AG04449 (cell line): ENCODE measurements at regions not wholly inside any gene's neighbourhood (a gene's known extent, or its start where the extent isn't known, plus 50 kb on each side); places are given as distances from the start of the nearest gene placed in this dataset.
"Not testable (repeated sequence)": the region's sequence is repeated elsewhere in the genome, so short reads cannot be mapped to it uniquely, and the experiment has no call there.

Experiments
- CTCF ChIA-PET: fragments of 350-600 bp; formaldehyde crosslinking; extraction: SDS; loops from one replicate; lab custom pipeline; 2021; ENCODE audit warnings: antibody characterized with exemption; lab: Yijun Ruan, JAX
- POLR2A ChIA-PET: fragments of 400-600, 350-600 bp; formaldehyde crosslinking; extraction: SDS; loops from one replicate; lab custom pipeline; 2020; ENCODE audit warnings: antibody characterized with exemption, inconsistent platforms; lab: Yijun Ruan, JAX
- DNase-seq: peaks from one replicate; pipeline ENCODE4 v3.0.0-alpha.2; 2010; ENCODE audit warnings: low read depth, low spot score
- H3K4me3 ChIP-seq: 2 replicates; pipeline ENCODE4 v1.5.1; 2011; ENCODE audit warnings: low read depth, mild to moderate bottlenecking, control low read depth, low read length
- TF ChIP-seq, protein P1 (sequence below): IDR thresholded peaks from one replicate; pipeline ENCODE4 v1.5.1; 2011; ENCODE audit warnings: mild to moderate bottlenecking, moderate library complexity, low read length, control low read depth, inconsistent platforms; ENCODE audit not compliant: insufficient read depth; ENCODE audit errors: missing control alignments

DNA sequence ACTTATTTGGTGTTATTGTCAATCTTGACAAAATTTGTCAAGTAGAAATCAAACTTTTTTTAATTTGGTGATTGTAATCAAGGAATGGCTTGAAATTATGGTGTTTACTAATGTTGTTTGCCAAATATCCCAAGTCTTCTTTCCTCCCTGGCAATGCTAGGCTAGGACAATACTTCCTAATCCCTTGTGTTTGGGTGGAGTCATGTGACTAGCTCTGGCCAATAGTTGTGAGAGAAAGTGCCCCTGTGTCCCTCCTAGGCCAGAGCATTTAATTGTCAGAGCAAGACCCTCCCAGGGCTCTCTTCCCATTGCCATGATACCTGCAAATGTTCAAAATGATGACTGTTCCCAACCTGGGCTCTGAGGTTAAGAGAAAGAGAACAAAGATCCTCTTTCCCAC lies 132.7 kb downstream of the ANXA2 start:
- no peak for DNase-seq
- CTCF ChIA-PET = no interaction called here
- POLR2A ChIA-PET = no interaction called here
- no peak overlapping the region for H3K4me3 ChIP-seq
- TF ChIP-seq, protein P1, sequence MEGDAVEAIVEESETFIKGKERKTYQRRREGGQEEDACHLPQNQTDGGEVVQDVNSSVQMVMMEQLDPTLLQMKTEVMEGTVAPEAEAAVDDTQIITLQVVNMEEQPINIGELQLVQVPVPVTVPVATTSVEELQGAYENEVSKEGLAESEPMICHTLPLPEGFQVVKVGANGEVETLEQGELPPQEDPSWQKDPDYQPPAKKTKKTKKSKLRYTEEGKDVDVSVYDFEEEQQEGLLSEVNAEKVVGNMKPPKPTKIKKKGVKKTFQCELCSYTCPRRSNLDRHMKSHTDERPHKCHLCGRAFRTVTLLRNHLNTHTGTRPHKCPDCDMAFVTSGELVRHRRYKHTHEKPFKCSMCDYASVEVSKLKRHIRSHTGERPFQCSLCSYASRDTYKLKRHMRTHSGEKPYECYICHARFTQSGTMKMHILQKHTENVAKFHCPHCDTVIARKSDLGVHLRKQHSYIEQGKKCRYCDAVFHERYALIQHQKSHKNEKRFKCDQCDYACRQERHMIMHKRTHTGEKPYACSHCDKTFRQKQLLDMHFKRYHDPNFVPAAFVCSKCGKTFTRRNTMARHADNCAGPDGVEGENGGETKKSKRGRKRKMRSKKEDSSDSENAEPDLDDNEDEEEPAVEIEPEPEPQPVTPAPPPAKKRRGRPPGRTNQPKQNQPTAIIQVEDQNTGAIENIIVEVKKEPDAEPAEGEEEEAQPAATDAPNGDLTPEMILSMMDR = no peak

- DNase-seq = no peak
- ChIA-PET POLR2A (no interaction called here), CTCF (no interaction called here)
- TF ChIP-seq, protein P1 = no peak
- H3K4me3 ChIP-seq = no peak overlapping the region
Observed at GRCh38 chr15:60272623-60273022, 125.2 kb downstream of the ANXA2 start.

DNA sequence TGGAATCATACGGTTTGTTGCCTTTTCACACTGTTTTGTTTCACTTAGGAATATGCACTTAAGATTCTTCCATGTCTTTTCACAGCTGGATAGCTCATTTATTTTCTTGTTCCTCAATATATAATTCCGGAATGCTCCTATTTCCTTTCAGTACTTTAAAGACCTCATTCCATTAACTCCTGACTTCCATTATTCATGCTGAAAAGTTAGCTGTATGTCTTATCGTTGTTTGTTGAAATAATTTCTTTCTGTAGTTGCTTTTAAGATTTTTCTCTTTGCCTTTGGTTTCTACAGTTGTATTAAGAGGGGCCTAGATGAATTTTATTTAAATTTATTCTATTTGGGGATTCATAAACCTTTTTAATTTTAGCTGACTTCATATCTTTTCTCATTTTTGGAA lies 122.2 kb downstream of the ANXA2 start:
- TF ChIP-seq, protein P1 = no peak
- no peak for DNase-seq
- H3K4me3 ChIP-seq = no peak overlapping the region
- POLR2A ChIA-PET = no interaction called here
- CTCF ChIA-PET = no interaction called here

DNA sequence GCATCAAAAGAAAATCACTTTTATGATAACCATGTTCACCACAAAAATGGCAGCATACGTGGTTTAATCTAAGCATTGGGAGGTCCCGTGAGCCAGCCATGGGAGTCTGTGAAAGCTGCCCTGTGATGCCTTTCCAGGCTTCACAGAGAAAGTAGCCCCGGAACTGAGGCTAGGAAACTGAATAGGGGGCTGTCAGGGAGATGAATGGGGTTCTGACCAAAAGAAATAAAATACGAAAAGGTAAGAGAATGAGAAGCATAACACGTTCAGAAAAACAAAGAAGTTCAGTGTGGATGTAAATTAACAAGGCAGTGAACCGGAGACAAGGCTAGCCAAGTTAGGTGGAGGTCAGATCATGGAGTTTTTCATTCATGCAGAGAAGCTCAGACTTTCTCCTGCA lies 118.9 kb downstream of the ANXA2 start:
- CTCF ChIA-PET = no interaction called here
- POLR2A ChIA-PET = no interaction called here
- TF ChIP-seq, protein P1 = no peak
- no peak overlapping the region for H3K4me3 ChIP-seq
- DNase-seq = no peak

DNA sequence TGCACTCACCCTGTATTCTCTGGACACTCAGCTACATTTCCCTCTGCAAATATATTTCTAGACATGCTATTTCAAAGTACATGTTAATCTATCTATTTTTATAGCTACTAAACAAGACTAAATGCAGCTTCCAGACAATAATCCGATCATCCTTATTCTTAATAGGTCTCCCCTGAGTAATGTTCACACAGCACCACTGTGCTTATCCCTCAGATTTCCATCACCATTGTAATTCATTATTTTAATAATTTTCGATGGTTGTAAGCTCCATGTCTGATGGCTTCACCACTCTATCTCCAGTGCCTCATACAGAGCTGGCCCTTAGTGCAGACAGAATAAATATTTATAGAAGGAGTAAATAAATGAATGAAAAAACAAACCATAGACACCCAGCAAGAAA lies 117.5 kb downstream of the ANXA2 start:
- H3K4me3 ChIP-seq = no peak overlapping the region
- CTCF ChIA-PET = no interaction called here
- POLR2A ChIA-PET = no interaction called here
- DNase-seq = no peak
- TF ChIP-seq, protein P1 = no peak

DNA sequence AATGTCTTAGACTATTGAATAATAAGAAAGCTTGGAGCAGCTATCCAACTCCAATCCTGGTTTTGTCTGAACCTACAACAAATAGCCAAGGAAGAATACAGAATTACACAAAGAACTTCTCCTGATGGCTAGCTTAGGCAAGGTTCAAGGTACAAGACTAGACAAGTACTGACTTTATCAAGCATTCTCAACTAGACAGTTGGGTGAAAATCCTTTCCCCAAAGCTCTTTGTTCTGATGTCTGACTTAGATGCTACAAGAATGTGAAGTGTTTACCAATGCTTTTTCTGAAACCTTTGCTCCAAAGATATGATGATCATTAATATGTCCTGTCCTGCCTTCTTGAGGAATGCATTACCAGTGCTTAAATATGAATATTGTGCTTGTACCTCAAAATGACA lies 113.8 kb downstream of the ANXA2 start:
- no peak for DNase-seq
- no peak overlapping the region for H3K4me3 ChIP-seq
- ChIA-PET CTCF (interaction anchor here (0.7 to 0.8 kb wide), 2 partner anchors 10 to 43 kb away, joined by 3 read pairs; no protein-coding TSS in a partner anchor), POLR2A (no interaction called here)
- TF ChIP-seq, protein P1 = no peak

- CTCF ChIA-PET, POLR2A ChIA-PET, H3K4me3 ChIP-seq, DNase-seq: not testable (repeated sequence)
Observed at GRCh38 chr15:60295901-60296300, 101.9 kb downstream of the ANXA2 start.
